Stimulated activated CD8-positive, alpha-beta memory T cell treated with anti-CD3 and anti-CD28 coated beads, Interleukin-15, amount 100 ng/mL, for 48 hours (primary cell): ENCODE measurements at regions not wholly inside any gene's neighbourhood (a gene's known extent, or its start where the extent isn't known, plus 50 kb on each side); places are given as distances from the start of the nearest gene placed in this dataset.

Source experiments
- DNase-seq, 2 donors: peaks; one replicate each; pipeline ENCODE4 v3.0.0-alpha.2; 2020; ENCODE audit warnings: low read depth in 2 of 2

DNA sequence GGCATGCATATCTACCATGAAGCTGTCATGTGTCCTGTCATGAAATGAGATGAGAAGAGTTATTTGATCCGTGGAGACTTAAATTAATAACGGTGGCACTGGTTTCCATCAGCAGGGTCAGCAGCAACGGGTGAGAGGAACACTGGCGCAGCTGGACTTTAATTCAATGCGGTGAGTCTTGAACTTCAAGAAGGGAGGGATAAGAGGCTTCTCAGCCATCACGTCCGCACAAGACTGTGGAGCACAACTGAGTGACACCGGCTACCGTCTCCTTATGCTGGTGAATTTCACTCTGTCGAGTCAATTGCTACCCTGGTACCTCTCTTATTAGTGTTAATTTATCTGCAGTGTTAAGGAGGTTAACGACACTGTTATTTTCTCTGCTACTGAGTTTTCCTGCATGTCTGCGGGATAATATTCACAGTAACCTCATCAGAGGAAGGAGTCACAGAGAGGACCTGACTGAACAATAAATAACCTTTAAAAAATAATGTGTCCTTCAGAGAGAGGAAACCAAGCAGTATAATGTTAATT, 236.8 kb downstream of the EPHA4 start:
- DNase-seq: no peak

DNA sequence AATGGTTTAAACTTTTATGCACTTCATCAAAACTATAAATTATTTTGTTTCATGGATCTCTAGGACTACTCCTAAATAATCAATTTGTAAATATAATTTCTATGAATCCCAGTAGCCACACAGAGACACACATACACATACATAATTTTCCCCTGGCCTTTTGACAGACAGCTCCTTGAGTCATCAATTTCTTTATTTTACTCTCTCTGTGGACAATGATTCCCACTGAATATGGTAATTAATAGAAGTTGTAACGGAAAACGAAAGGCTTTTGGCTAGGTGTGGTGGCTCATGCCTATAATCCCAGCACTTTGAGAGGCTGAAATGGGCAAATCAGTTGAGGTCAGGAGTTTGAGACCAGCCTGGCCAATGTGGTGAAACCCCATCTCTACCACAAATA, 235.1 kb downstream of the EPHA4 start:
- no peak for DNase-seq

DNA sequence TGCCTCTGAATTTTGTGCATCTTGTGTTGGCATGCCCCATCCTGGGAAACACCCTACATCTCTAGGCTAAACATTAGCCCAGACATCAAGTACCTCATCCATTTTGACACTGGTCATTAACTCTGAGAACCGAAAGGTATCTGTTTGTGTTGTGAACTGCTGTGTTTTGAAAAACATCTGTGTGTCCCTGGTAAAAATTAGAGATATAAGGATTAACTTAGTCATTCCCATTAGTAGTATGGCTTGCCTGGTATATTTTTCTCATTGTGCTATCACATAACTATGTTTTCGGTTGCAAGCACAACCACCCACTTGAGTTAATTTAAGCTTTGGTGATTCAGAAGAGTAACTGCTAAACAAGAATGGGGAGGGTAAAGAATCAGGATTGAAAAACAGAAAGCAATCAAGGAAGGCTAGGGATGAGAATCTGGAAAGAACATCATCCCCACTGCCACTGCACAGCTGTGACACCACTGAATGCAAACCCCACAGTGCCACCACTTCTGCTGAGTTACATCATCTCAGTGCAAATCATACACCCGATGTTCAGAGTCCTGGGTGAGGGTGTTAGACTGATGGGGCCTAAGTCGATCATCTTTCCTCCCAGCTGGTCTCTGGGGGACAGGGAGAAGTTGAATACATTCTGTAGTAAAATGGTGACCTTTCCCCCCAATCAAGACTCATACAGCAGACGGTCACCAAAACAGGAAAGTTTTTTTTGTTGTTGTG, 234.0 kb downstream of the EPHA4 start:
- DNase-seq: no peak

DNA sequence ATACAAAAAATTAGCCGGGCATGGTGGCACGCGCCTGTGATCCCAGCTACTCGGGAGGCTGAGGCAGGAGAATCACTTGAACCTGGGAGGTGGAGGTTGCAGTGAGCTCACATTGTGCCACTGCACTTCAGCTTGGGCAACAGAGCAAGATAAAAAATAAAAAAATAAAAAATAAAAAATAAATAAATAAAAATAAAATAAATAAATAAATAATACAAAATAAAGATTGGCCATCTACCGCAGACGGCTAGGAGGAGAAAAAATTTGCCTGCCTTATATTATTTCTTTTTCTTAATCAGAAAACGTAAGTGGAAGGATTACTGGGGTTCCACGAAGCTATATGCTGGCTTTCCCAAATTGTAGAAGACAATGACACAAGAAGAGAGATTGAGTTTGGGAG, 229.7 kb downstream of the EPHA4 start:
- DNase-seq: no peak

DNA sequence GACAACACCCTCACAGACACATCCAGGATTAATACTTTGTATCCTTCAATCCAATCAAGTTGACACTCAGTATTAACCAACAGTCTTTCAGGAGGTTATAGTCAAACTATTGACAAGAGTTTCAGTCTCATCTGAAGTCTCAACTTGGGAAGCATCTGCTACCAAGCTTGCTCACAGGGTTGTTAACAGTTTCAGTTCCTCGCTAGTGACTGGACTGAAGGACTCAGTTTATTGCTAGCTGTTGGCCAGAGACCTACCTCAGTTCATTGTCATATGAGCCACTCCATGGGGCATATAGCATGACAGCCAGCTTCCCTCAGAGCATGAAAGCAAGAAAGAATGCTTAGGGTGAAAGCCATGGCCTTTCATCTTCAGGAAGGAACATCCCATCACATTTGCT, 228.6 kb downstream of the EPHA4 start:
- no peak for DNase-seq

DNA sequence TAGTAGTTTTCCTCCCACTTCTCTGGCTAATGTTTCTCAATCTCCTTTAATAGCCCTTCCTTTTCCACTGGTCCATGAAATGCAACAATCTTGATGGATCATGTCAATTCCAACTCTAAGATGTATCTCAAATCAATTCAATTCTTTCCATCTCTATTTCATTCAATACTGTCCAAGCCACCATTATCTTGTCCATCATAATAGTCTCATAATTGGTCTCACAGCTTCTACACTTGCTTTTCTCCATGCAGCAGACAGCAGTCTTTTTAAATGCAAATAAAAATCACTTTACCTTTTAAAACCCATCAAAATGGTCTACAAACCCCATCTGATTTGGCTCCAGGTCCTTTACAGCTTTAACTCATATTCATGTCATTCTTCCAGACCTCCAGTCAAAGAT, 226.6 kb downstream of the EPHA4 start:
- no peak for DNase-seq

DNA sequence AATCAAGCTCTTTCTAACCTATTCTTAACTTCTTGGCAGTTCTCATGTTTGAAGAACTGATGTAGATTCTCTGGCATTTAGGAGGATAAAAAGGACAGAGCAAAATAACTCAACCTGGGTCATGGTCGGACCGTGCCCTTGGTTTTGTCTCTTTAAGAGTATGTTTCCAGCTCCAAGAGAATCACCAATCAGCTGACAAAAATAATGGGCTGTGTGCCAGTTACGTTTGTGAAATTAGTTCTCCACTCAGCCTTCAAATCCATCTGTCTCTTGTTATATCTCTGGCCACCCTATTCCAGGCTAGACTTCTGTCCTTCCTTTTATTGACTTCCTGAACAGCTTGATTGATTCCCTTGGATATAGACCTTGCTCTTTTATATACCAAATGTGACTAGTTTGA, 225.7 kb downstream of the EPHA4 start:
- no peak for DNase-seq

DNA sequence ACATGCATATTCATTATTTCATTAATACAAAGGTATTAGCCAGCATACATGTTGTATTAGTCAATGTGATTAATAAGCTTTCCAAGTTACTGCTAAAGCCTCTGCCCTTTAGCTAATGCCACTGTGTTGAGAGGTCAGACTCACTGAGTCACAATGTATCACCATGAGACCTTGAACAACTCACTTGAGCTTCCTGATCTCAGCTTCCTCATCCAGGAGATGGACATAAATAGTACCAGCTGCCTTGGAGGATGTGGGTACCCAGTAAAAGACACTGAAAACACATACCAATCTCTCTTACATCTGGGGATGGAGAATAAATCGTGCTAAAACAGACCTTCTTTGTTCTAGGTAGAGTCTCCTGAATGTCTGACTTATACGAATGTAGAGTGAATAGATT, 224.6 kb downstream of the EPHA4 start:
- no peak for DNase-seq

DNA sequence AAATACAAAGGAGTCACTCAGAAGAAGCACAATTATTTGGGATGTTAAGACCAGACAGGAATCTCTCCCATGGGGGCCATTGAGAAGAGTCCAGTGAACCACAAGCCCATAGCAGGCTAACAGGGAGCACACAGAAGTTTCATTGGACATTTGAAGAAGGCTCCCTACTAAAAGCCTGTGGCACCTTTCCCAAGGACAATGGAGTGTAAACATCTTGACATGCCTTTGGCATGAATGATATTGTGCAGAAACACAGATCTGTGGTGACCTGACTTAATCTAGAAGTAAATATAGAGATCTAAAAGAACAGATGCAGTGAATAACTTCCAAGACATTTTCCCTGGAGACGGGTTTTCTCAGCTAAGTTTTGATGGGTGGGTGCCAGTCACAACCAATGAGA, 221.5 kb downstream of the EPHA4 start:
- DNase-seq: no peak

DNA sequence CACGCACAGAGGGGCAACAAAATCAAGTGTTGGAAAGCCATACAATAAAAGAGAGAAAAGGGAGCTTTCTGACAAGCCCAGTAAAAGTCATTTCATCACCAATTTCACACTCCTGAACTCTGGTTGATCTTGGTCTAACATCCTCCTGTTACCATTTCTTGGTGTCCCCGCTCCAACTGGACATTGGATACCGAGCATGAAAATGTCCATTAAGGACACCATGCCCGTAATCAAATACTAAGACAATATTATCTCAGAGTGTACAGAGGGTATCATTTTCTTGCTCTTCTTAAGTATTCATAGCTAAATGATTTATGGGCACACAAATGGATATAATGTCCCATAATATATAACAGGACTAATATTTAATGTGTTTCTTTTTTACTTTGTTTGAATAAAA, 218.9 kb downstream of the EPHA4 start:
- no peak for DNase-seq

DNA sequence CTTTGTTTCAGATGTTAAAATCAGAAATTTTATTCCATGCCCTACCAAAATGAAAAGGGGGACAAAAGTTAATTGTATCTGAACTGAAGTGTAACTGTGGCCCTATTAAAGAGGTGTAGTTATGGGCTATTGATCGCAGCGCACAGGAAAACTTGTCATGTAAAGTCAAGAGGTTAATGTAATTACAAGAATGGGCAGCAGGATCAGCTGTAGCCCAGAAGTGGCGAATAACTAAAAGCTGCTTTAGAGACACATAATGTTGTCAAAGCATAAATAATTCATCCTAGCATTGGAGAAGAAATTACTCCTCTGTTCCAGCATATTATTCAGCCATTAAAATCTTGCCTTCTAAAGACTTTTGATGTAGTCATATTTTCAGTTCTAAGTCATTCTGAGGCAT, 211.8 kb downstream of the EPHA4 start:
- DNase-seq: no peak

DNA sequence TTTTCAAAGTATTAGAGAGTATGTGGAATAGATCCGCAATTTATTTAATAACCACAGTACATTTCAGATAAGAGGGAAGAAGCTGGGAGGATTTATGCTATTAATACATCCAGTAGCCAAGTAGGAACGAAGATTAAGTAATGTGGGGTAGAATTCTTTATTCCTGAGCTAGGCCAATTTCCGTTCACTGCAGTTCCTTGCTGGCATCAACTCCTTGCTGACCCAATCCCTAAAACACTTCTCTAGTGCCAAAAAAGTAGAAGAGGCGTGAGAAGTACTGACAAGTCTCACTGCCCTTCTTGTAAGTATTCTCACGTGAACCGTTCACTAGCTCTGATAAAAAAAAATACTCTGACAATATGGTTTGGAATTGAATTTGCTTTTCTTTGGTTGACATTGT, 211.4 kb downstream of the EPHA4 start:
- DNase-seq: no peak

DNA sequence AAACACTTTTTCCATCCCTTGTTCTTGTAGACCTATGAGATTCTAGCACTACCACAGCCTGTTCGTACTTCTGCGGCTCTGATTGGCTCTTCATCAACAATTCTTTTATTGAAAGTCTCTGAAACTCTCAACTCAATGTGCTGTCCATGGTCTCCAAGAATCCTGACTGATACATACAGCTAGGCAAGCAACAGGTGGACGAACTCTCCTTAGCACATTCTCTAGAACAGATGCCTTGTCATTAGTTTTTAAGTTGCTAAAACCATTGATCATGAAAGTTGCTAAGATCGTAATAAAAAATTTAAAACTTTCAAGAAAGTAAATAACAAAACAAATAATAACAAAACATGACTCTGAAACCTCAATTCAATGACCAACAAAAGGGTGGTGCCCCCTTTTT, 210.5 kb downstream of the EPHA4 start:
- DNase-seq: no peak

DNA sequence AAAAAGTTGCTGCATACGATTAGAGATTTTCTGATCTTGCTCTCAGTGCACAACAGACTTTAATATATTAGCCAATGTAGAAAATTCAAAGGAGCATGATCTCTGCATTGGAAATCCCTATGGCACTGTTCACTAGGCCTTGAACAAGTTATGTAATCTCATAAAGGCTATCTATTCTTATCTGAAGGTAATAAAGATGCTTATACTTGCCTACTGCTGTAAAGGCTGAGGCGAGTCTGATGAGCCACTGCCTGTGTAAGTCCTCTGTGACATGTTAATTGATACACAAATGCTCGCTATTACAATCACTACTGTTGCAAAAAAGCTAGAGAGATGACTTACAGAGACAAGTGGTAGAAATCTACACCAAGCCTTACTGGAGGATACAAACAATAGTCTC, 207.4 kb downstream of the EPHA4 start:
- DNase-seq: no peak
